GM12864 (cell line): ENCODE measurements at regions not wholly inside any gene's neighbourhood (a gene's known extent, or its start where the extent isn't known, plus 50 kb on each side); places are given as distances from the start of the nearest gene placed in this dataset.

Source experiments
- DNase-seq: peaks from one replicate; pipeline ENCODE4 v3.0.0-alpha.2; 2011; ENCODE audit warnings: low read depth
- H3K4me3 ChIP-seq: 2 replicates; pipeline ENCODE4 v1.5.1; 2011; ENCODE audit warnings: mild to moderate bottlenecking, low read depth, low read length, control low read depth
- TF ChIP-seq, protein P1 (sequence below): IDR thresholded peaks from 2 replicates; pipeline ENCODE4 v1.5.1; 2011; ENCODE audit warnings: low read depth, mild to moderate bottlenecking, moderate library complexity, low read length, control low read depth, inconsistent platforms; ENCODE audit errors: missing control alignments

GRCh38 chr18:38483326-38483725 is 917.7 kb upstream of the CELF4 start:
- no peak overlapping the region for H3K4me3 ChIP-seq
- TF ChIP-seq, protein P1, sequence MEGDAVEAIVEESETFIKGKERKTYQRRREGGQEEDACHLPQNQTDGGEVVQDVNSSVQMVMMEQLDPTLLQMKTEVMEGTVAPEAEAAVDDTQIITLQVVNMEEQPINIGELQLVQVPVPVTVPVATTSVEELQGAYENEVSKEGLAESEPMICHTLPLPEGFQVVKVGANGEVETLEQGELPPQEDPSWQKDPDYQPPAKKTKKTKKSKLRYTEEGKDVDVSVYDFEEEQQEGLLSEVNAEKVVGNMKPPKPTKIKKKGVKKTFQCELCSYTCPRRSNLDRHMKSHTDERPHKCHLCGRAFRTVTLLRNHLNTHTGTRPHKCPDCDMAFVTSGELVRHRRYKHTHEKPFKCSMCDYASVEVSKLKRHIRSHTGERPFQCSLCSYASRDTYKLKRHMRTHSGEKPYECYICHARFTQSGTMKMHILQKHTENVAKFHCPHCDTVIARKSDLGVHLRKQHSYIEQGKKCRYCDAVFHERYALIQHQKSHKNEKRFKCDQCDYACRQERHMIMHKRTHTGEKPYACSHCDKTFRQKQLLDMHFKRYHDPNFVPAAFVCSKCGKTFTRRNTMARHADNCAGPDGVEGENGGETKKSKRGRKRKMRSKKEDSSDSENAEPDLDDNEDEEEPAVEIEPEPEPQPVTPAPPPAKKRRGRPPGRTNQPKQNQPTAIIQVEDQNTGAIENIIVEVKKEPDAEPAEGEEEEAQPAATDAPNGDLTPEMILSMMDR = no peak
- DNase-seq = no peak

DNA sequence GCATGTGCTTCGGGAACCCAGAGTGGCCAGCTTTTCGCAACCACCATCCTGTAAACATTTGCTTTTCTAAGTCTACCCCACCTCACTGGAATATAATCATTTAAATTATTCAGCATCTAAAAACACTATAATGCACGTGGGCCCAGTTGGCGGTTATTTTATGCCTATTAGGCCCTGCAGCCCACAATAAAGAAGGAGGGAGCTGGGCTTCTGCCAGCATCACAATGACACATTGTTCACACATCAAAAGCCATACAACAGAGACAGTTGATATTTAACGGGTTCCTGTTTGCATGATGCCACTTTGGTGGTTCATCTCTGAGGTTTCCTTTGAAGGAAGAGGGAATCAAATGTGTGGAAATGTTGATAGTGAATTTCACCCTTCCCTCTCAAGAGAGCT is 916.0 kb upstream of the CELF4 start:
- no peak for DNase-seq
- TF ChIP-seq, protein P1 = no peak
- no peak overlapping the region for H3K4me3 ChIP-seq

GRCh38 chr18:38475686-38476085 is 910.1 kb upstream of the CELF4 start:
- TF ChIP-seq, protein P1 = no peak
- DNase-seq = no peak
- H3K4me3 ChIP-seq = no peak overlapping the region

- no peak overlapping the region for H3K4me3 ChIP-seq
- no peak for DNase-seq
- TF ChIP-seq, protein P1 = no peak
Measured at GRCh38 chr18:38473535-38473934, 907.9 kb upstream of the CELF4 start.

GRCh38 chr18:38470421-38470820 is 904.8 kb upstream of the CELF4 start:
- DNase-seq = no peak
- TF ChIP-seq, protein P1 = no peak

GRCh38 chr18:38466426-38466825 is 900.8 kb upstream of the CELF4 start:
- no peak for DNase-seq
- no peak overlapping the region for H3K4me3 ChIP-seq
- TF ChIP-seq, protein P1 = no peak

More at GRCh38 chr18:38470421-38470820, 904.8 kb upstream of the CELF4 start:
- no peak overlapping the region for H3K4me3 ChIP-seq

GRCh38 chr18:38464024-38464423 is 898.4 kb upstream of the CELF4 start:
- no peak overlapping the region for H3K4me3 ChIP-seq
- no peak for DNase-seq

More at GRCh38 chr18:38464024-38464423, 898.4 kb upstream of the CELF4 start:
- TF ChIP-seq, protein P1 = no peak
